ENCODE measurements at regions not wholly inside any gene's neighbourhood (a gene's known extent, or its start where the extent isn't known, plus 50 kb on each side); places are given as distances from the start of the nearest gene placed in this dataset.

DNA sequence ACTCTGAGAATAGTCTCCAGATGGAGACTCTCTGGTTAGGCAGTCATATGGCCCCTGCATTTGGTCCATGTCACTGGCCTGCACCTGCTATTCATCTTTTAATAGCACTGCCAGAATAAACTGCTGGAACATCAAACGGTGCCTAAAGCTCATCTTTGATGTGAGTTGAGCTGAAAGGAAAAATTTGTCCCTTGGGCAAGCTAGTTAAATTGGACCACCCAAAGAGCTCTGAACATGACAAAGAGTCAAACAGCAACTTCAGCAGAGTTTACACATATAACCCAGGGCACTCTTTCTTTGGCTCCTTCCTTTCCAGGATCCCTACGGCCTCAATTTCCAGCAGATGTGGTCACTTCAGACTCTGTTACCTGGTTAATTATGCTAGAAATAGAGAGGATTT, 269.9 kb downstream of the RPL10L start:
- no peaks in the 10 kb centered on the region for H4K20me1 ChIP-seq (ENCODE audit: insufficient read depth, low read length)
- no peaks in the 10 kb centered on the region for H3K9me2 ChIP-seq (replicated peaks; ENCODE audit: insufficient read depth, low read length)
- H2AFZ ChIP-seq (ENCODE audit: low read length): no peak overlapping the region
- no peaks in the 10 kb centered on the region for H3K4me1 ChIP-seq (ENCODE audit: low read length)
- H3K4me2 ChIP-seq (ENCODE audit: low read depth, low read length): no peak overlapping the region
- no peak overlapping the region for H3K27ac ChIP-seq (ENCODE audit: low read length)
- H3K27me3 ChIP-seq (replicated peaks; ENCODE audit: insufficient read depth, low read length): no peaks in the 10 kb centered on the region
- no peak for DNase-seq
- no peaks in the 10 kb centered on the region for H3F3A ChIP-seq (ENCODE audit: insufficient read depth, low read length)
- H3K79me2 ChIP-seq (ENCODE audit: low read length): no peaks in the 10 kb centered on the region
- no peaks in the 10 kb centered on the region for H3K36me3 ChIP-seq (replicated peaks; ENCODE audit: insufficient read depth, low read length)
- no peak overlapping the region for H3K4me3 ChIP-seq (ENCODE audit: low read length)
- no peaks in the 10 kb centered on the region for H3K9me3 ChIP-seq (replicated peaks; ENCODE audit: insufficient read depth, low read length)
- H3K9ac ChIP-seq (ENCODE audit: low read length): no peak overlapping the region
- TF ChIP-seq EZH2 (optimal IDR thresholded peaks at IDR 0.05; ENCODE audit: low read depth, low read length) (no peak), EZH2phosphoT487 (IDR thresholded peaks at IDR 0.05; ENCODE audit: low read length) (no peak)
- TF ChIP-seq, protein P1, sequence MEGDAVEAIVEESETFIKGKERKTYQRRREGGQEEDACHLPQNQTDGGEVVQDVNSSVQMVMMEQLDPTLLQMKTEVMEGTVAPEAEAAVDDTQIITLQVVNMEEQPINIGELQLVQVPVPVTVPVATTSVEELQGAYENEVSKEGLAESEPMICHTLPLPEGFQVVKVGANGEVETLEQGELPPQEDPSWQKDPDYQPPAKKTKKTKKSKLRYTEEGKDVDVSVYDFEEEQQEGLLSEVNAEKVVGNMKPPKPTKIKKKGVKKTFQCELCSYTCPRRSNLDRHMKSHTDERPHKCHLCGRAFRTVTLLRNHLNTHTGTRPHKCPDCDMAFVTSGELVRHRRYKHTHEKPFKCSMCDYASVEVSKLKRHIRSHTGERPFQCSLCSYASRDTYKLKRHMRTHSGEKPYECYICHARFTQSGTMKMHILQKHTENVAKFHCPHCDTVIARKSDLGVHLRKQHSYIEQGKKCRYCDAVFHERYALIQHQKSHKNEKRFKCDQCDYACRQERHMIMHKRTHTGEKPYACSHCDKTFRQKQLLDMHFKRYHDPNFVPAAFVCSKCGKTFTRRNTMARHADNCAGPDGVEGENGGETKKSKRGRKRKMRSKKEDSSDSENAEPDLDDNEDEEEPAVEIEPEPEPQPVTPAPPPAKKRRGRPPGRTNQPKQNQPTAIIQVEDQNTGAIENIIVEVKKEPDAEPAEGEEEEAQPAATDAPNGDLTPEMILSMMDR (IDR thresholded peaks at IDR 0.05; ENCODE audit: low read length): no peak

DNA sequence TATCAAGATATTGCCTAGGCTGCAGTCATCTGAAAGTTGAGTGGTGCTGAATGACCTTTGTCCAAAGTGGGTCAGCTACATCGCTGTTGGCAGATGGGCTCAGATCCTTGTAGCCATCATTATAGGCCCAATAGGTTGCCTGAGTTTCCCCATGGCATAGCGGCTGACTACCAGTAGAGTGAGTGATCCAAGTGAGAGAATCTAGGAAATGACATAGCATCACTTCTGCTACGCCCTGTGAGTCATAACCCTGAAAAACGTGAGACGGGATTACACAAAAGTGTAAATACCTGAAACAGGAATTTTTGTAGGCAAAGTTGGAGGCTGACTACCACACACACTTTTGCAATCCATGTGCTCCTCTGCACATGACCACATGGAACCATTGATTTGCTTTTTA, 273.3 kb downstream of the RPL10L start:
- Histone ChIP-seq H3K9ac (ENCODE audit: low read length) (no peak overlapping the region), H3K27me3 (replicated peaks; ENCODE audit: insufficient read depth, low read length) (no peaks in the 10 kb centered on the region), H2AFZ (ENCODE audit: low read length) (no peak overlapping the region), H3K9me3 (replicated peaks; ENCODE audit: insufficient read depth, low read length) (no peaks in the 10 kb centered on the region), H3K4me3 (ENCODE audit: low read length) (no peak overlapping the region), H3K79me2 (ENCODE audit: low read length) (no peaks in the 10 kb centered on the region), H4K20me1 (ENCODE audit: insufficient read depth, low read length) (no peaks in the 10 kb centered on the region), H3F3A (ENCODE audit: insufficient read depth, low read length) (no peaks in the 10 kb centered on the region), H3K9me2 (replicated peaks; ENCODE audit: insufficient read depth, low read length) (no peaks in the 10 kb centered on the region), H3K4me2 (ENCODE audit: low read depth, low read length) (no peak overlapping the region), H3K36me3 (replicated peaks; ENCODE audit: insufficient read depth, low read length) (no peaks in the 10 kb centered on the region), H3K4me1 (ENCODE audit: low read length) (no peaks in the 10 kb centered on the region), H3K27ac (ENCODE audit: low read length) (no peak overlapping the region)
- no peak for TF ChIP-seq EZH2phosphoT487 (IDR thresholded peaks at IDR 0.05; ENCODE audit: low read length)
- no peak for DNase-seq

GRCh38 chr14:46377305-46377704, 274.3 kb downstream of the RPL10L start:
- H4K20me1 ChIP-seq (ENCODE audit: insufficient read depth, low read length): no peaks in the 10 kb centered on the region
- H3K4me1 ChIP-seq (ENCODE audit: low read length): no peaks in the 10 kb centered on the region
- TF ChIP-seq EZH2 (optimal IDR thresholded peaks at IDR 0.05; ENCODE audit: low read depth, low read length) (no peak), EZH2phosphoT487 (IDR thresholded peaks at IDR 0.05; ENCODE audit: low read length) (no peak)
- TF ChIP-seq, protein P1 (IDR thresholded peaks at IDR 0.05; ENCODE audit: low read length): no peak
- H3F3A ChIP-seq (ENCODE audit: insufficient read depth, low read length): no peaks in the 10 kb centered on the region
- H2AFZ ChIP-seq (ENCODE audit: low read length): no peak overlapping the region
- H3K36me3 ChIP-seq (replicated peaks; ENCODE audit: insufficient read depth, low read length): no peaks in the 10 kb centered on the region
- H3K27ac ChIP-seq (ENCODE audit: low read length): no peak overlapping the region
- H3K27me3 ChIP-seq (replicated peaks; ENCODE audit: insufficient read depth, low read length): no peaks in the 10 kb centered on the region
- H3K9ac ChIP-seq (ENCODE audit: low read length): no peak overlapping the region
- H3K4me3 ChIP-seq (ENCODE audit: low read length): no peak overlapping the region
- no peaks in the 10 kb centered on the region for H3K79me2 ChIP-seq (ENCODE audit: low read length)
- no peak overlapping the region for H3K4me2 ChIP-seq (ENCODE audit: low read depth, low read length)
- H3K9me3 ChIP-seq (replicated peaks; ENCODE audit: insufficient read depth, low read length): no peaks in the 10 kb centered on the region
- no peak for DNase-seq
- no peaks in the 10 kb centered on the region for H3K9me2 ChIP-seq (replicated peaks; ENCODE audit: insufficient read depth, low read length)

DNA sequence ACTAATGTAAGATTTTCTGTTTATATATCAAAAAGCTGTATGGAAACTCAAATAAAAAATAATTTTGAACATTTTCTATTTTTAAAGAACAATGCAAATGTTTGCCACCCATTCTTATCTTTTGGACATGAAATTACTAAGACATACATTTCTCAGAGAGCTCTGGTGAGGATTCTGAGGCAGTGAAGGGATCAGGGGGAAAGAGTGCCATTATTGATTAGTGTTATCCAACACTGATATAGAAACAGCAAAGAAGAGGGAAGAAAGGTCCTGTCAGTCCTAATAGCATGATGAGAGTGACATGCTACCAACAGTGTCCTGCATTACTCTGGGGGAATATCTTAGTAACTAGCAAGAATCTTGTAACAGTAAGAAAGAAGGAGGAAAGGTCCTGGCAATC, 282.2 kb downstream of the RPL10L start:
- Histone ChIP-seq H3K9me2 (replicated peaks; ENCODE audit: insufficient read depth, low read length) (no peaks in the 10 kb centered on the region), H2AFZ (ENCODE audit: low read length) (no peak overlapping the region), H3K4me2 (ENCODE audit: low read depth, low read length) (no peak overlapping the region), H3K27me3 (replicated peaks; ENCODE audit: insufficient read depth, low read length) (no peaks in the 10 kb centered on the region), H3K36me3 (replicated peaks; ENCODE audit: insufficient read depth, low read length) (no peaks in the 10 kb centered on the region), H3K4me1 (ENCODE audit: low read length) (no peaks in the 10 kb centered on the region), H3K4me3 (ENCODE audit: low read length) (no peak overlapping the region), H3K9me3 (replicated peaks; ENCODE audit: insufficient read depth, low read length) (no peaks in the 10 kb centered on the region), H3F3A (ENCODE audit: insufficient read depth, low read length) (no peaks in the 10 kb centered on the region), H4K20me1 (ENCODE audit: insufficient read depth, low read length) (no peaks in the 10 kb centered on the region), H3K79me2 (ENCODE audit: low read length) (no peaks in the 10 kb centered on the region), H3K27ac (ENCODE audit: low read length) (no peak overlapping the region), H3K9ac (ENCODE audit: low read length) (no peak overlapping the region)
- no peak for TF ChIP-seq EZH2phosphoT487 (IDR thresholded peaks at IDR 0.05; ENCODE audit: low read length)
- no peak for DNase-seq
